ENCODE measurements at regions not wholly inside any gene's neighbourhood (a gene's known extent, or its start where the extent isn't known, plus 50 kb on each side); places are given as distances from the start of the nearest gene placed in this dataset.

DNA sequence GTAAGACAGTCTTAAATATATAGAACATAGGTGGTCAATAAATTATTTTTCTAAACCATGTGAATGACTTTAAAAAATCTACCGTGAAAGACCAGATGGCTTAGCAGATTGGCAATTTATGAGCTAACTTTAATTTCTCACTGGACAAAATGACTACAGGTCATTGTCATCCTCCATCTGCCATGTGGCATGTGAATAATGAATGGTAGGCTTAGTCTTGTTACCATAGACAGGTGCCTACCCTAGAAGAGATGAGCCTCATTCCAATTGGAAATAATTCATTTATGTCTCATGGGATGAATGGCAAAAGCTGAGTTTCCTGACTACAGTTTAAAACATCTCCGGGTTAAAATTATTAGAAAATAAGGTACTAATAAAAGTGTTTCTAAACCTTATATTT is 1043.3 kb downstream of the FAT4 start:
- ATAC-seq (ENCODE audit: low FRiP score) (no peak), DNase-seq (ENCODE audit: low spot score) (no peak)
- TF ChIP-seq, protein P1, sequence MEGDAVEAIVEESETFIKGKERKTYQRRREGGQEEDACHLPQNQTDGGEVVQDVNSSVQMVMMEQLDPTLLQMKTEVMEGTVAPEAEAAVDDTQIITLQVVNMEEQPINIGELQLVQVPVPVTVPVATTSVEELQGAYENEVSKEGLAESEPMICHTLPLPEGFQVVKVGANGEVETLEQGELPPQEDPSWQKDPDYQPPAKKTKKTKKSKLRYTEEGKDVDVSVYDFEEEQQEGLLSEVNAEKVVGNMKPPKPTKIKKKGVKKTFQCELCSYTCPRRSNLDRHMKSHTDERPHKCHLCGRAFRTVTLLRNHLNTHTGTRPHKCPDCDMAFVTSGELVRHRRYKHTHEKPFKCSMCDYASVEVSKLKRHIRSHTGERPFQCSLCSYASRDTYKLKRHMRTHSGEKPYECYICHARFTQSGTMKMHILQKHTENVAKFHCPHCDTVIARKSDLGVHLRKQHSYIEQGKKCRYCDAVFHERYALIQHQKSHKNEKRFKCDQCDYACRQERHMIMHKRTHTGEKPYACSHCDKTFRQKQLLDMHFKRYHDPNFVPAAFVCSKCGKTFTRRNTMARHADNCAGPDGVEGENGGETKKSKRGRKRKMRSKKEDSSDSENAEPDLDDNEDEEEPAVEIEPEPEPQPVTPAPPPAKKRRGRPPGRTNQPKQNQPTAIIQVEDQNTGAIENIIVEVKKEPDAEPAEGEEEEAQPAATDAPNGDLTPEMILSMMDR (IDR thresholded peaks at IDR 0.05), result no peak

DNA sequence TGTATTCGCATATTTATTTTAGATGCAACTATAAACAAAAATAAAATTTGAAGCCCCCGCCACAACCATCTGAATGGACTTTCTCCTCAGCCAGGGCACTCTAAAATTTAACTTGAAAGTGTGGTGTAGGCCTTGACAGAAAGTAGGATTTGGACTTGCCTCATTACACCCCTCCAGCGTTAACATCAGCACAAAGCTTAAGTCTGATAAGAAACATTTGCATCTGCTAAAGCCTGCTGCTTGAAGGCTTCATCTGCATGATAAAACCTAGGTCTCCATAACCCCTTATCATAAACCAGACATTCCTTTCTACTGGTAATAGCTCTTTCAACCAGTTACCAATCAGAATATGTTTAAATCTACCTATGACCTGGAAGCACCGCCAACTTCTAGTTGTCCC is 1046.5 kb downstream of the FAT4 start:
- TF ChIP-seq, protein P1 (IDR thresholded peaks at IDR 0.05), result no peak
- no peak for ATAC-seq (ENCODE audit: low FRiP score)
- DNase-seq (ENCODE audit: low spot score), result no peak

DNA sequence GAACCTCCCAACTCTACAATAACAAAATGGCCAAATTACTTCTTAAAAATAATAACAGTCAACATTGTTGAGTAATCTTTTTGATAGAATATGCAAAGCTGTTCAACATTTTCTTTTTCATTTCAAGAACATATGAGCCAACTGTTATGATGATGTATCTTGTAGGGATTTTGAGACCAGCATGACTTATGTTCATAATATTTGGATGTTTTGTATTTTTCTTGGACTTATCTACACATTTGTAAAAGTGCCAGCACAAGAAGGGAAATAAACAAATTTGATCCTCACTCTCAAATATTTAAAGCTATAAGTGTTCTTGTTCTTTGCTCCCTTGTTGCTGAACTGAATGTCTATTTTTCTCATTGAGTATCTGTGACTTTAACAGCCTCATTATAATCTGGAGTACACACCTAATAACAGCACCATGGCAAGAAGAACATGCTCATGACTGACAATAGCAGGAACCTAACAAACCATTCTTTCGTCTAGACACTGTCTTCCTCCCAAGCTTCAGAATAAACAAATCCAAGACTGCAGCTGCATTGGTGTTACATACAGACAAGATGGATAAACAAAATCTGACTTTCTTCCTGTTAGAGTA is 1049.7 kb downstream of the FAT4 start:
- DNase-seq (ENCODE audit: low spot score), result no peak
- TF ChIP-seq, protein P1 (IDR thresholded peaks at IDR 0.05), result no peak
- no peak for ATAC-seq (ENCODE audit: low FRiP score)

DNA sequence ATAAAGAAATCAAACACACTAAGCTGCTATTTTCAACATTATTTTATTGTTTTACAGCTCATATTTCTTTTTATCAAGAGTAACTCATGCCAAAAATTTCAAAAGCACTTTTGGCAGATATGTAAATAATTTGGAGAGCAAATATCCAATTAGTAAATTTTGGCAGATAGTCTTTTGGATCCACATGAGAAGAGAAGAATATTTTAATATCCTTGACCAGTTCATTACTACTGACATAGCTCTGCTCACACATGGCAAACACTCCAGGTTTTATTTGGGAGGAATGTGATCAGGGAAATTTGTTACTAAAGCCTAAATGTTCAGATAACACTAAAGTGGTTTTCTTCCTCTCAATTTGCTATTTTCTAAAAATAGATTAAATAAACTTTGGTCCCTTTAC is 1054.3 kb downstream of the FAT4 start:
- no peak for DNase-seq (ENCODE audit: low spot score)

DNA sequence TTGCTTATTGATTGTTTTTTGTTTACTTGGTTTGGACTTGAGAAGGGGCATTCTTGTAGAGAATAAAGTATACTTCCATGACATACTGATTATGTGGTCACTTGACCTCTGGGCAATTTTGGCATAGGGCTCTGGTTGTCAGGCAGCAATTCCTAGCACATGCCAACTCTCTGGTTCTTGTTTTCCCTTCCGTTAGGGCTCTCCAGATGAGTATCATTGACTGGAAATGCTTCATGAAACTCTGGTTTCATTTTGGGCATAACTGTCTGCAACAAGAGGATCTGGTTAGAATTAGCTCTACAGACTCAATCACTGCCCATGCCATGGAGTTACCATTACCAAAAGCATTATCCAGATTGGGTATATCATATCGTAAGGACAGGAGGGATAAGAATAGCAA is 1057.9 kb downstream of the FAT4 start:
- TF ChIP-seq, protein P1 (IDR thresholded peaks at IDR 0.05), result no peak

More for the DNA sequence above, 1054.3 kb downstream of the FAT4 start:
- TF ChIP-seq, protein P1 (IDR thresholded peaks at IDR 0.05), result no peak
- no peak for ATAC-seq (ENCODE audit: low FRiP score)

DNA sequence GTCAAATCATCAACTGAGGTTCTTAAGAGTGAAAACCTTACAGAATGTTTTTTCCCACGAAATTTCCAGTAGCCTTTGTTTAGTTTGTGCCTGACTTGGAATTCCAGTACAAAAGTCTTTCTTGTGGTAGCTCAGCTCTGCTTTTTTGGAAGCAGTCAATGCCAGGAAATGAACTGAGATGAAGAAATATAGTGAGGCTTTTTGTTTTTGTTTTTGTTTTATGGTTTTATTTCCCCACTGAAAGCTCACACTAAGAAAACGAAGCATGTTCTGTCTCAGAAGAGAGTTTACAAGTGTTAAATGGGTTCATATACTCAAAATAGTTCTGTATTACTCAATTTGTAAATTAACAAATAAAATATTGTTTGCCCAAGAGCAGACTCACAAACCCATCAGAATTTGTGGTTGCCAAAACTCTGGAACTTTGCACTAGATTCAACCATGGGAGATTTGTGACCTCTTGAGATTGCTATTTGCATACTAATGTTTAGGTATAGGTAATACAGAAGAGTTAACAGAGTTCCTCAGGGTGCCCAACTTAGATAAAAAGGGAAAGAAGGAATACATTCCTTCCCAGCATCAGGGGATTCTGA is 1060.8 kb downstream of the FAT4 start:
- DNase-seq (ENCODE audit: low spot score), result no peak
- ATAC-seq (ENCODE audit: low FRiP score), result no peak
- TF ChIP-seq, protein P1 (IDR thresholded peaks at IDR 0.05), result no peak

More for the DNA sequence above, 1057.9 kb downstream of the FAT4 start:
- no peak for DNase-seq (ENCODE audit: low spot score)
- no peak for ATAC-seq (ENCODE audit: low FRiP score)

DNA sequence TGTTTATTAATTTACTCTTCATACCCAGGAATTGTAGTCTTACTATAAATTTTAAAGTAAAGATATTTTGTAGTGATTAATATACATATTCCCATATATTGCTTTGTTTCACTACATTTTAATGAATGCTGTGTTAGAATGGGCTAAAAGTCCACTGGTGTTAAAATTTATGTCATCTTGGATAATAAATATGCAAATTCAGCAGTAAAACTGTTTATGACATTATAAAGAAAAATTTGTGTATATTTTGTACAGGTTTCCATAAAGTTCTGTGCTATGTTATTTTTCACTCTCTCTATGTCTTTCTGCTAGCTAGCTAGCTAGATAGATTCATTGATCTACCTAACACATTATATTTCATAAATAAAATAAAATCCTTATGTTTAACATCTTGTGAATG is 1071.2 kb downstream of the FAT4 start:
- DNase-seq (ENCODE audit: low spot score) (no peak), ATAC-seq (ENCODE audit: low FRiP score) (no peak)
- TF ChIP-seq, protein P1 (IDR thresholded peaks at IDR 0.05), result no peak

Data from omental fat pad (tissue), 3 donors.